PC-3 (cell line): ENCODE measurements at regions not wholly inside any gene's neighbourhood (a gene's known extent, or its start where the extent isn't known, plus 50 kb on each side); places are given as distances from the start of the nearest gene placed in this dataset.

Experiments used
- ATAC-seq: fragments of 200-7000 bp; cut with Tn5 transposase; 2 replicates; pipeline ENCODE4 v1.9.1; 2020; ENCODE audit warnings: mild to moderate bottlenecking, moderate library complexity
- BruUV-seq: library from RNA; stranded (reverse); fragments of 400-500 nt; replicated peaks from 2 replicates; lab custom pipeline; 2021; lab: Mats Ljungman, UMichigan
- CTCF ChIA-PET: fragments of 300-600 bp; sonication (Branson Sonifier 250); formaldehyde crosslinking; loops from one replicate; lab custom pipeline; 2022; ENCODE audit warnings: antibody characterized with exemption; lab: Charles Lee
- POLR2A ChIA-PET: fragments of 300-600 bp; sonication (Branson Sonifier 250); formaldehyde crosslinking; loops from one replicate; lab custom pipeline; 2022; ENCODE audit warnings: antibody characterized with exemption; ENCODE audit not compliant: unreplicated experiment; lab: Charles Lee
- DNase-seq: peaks from one replicate; pipeline ENCODE4 v3.0.0-alpha.2; 2015
- H2AFZ ChIP-seq: fragments of 300-600 bp; sonication (generic); 2 replicates; pipeline ENCODE4 v1.6.0; 2016; ENCODE audit warnings: antibody characterized with exemption, low read length
- H3F3A ChIP-seq: fragments of 300-600 bp; sonication (generic); one replicate; pipeline ENCODE4 v1.6.0; 2017; ENCODE audit warnings: antibody characterized with exemption, low read length, control low read depth, mild to moderate bottlenecking; ENCODE audit not compliant: unreplicated experiment
- H3K27ac ChIP-seq: fragments of 300-600 bp; sonication (generic); 2 replicates; pipeline ENCODE4 v1.5.1; 2016; ENCODE audit warnings: mild to moderate bottlenecking, low read length
- H3K27me3 ChIP-seq: fragments of 300-600 bp; sonication (generic); 2 replicates; pipeline ENCODE4 v1.6.1; 2016; ENCODE audit warnings: low read length, mixed read lengths
- H3K36me3 ChIP-seq: fragments of 300-600 bp; sonication (generic); 2 replicates; pipeline ENCODE4 v1.6.1; 2016; ENCODE audit warnings: low read depth, mixed run types, low read length, mixed read lengths
- H3K4me1 ChIP-seq: fragments of 300-600 bp; sonication (generic); 2 replicates; pipeline ENCODE4 v1.5.1; 2016; ENCODE audit warnings: low read length; ENCODE audit not compliant: insufficient read depth
- H3K4me2 ChIP-seq: fragments of 300-600 bp; sonication (generic); 2 replicates; pipeline ENCODE4 v1.6.0; 2016; ENCODE audit warnings: low read length
- H3K4me3 ChIP-seq: fragments of 300-600 bp; sonication (generic); 2 replicates; pipeline ENCODE4 v1.5.1; 2016; ENCODE audit warnings: mild to moderate bottlenecking, low read length, mixed read lengths
- H3K79me2 ChIP-seq: fragments of 300-600 bp; sonication (generic); 2 replicates; pipeline ENCODE4 v1.6.1; 2017; ENCODE audit warnings: low read length, mixed read lengths
- H3K9ac ChIP-seq: fragments of 300-600 bp; sonication (generic); 2 replicates; pipeline ENCODE4 v1.6.0; 2016; ENCODE audit warnings: mild to moderate bottlenecking, low read length
- H3K9me2 ChIP-seq: fragments of 300-600 bp; sonication (generic); replicated peaks from 2 replicates; pipeline ENCODE4 v1.6.1; 2016; ENCODE audit warnings: mixed run types, low read length, mixed read lengths
- H3K9me3 ChIP-seq: fragments of 300-600 bp; sonication (generic); 2 replicates; pipeline ENCODE4 v1.6.1; 2016; ENCODE audit warnings: low read length, mixed read lengths
- H4K20me1 ChIP-seq: fragments of 300-600 bp; sonication (generic); 2 replicates; pipeline ENCODE4 v1.6.1; 2016; ENCODE audit warnings: low read length, mixed read lengths
- CTCF ChIP-seq: fragments of 300-600 bp; sonication (generic); conservative IDR thresholded peaks from 2 replicates; pipeline ENCODE4 v1.5.1; 2017; ENCODE audit warnings: antibody characterized with exemption, low read depth, mild to moderate bottlenecking, low read length
- EZH2 ChIP-seq: fragments of 300-600 bp; sonication (generic); IDR thresholded peaks from one replicate; pipeline ENCODE4 v1.6.1; 2017; ENCODE audit warnings: antibody characterized with exemption, mild to moderate bottlenecking, low read length; ENCODE audit not compliant: unreplicated experiment
- EZH2phosphoT487 ChIP-seq: fragments of 300-600 bp; sonication (generic); IDR thresholded peaks from 2 replicates; pipeline ENCODE4 v1.6.1; 2018; ENCODE audit warnings: mild to moderate bottlenecking, antibody characterized with exemption, low read length, borderline replicate concordance
- intact Hi-C: fragments of 100-400 bp; cut with micrococcal nuclease; formaldehyde crosslinking; loops from 2 replicates; pipeline ENCODE4 v1.9.0; 2023

- Histone ChIP-seq H3K4me3 (no peak overlapping the region), H3K4me2 (no peak overlapping the region), H3F3A (no peaks in the 10 kb centered on the region), H3K27ac (no peak overlapping the region), H3K9me2 (no peaks in the 10 kb centered on the region), H2AFZ (no peak overlapping the region), H3K79me2 (no peaks in the 10 kb centered on the region), H3K9ac (no peak overlapping the region), H3K36me3 (no peaks in the 10 kb centered on the region), H3K27me3 (peaks cover 44% of the 10 kb centered on the region), H3K9me3 (no peaks in the 10 kb centered on the region), H4K20me1 (no peaks in the 10 kb centered on the region), H3K4me1 (no peaks in the 10 kb centered on the region)
- intact Hi-C loops: no loop called here
- no TSS peak for BruUV-seq
- DNase-seq (no peak), ATAC-seq (no peak)
- TF ChIP-seq EZH2phosphoT487: no peak
- no peak for TF ChIP-seq EZH2
- TF ChIP-seq CTCF: no peak
- POLR2A ChIA-PET: no interaction called here
- CTCF ChIA-PET: no interaction called here
Observed at GRCh38 chr18:78240101-78240500, 739.5 kb upstream of the SALL3 start.

- H3K9ac ChIP-seq: no peak overlapping the region
- no peaks in the 10 kb centered on the region for H3K9me3 ChIP-seq
- CTCF ChIA-PET: no interaction called here
- ATAC-seq: no peak
- POLR2A ChIA-PET: no interaction called here
- no peak for DNase-seq
- no peaks in the 10 kb centered on the region for H3F3A ChIP-seq
- BruUV-seq: no TSS peak
- H3K27ac ChIP-seq: no peak overlapping the region
- no peaks in the 10 kb centered on the region for H3K36me3 ChIP-seq
- no peak overlapping the region for H3K4me2 ChIP-seq
- no peaks in the 10 kb centered on the region for H4K20me1 ChIP-seq
- H2AFZ ChIP-seq: no peak overlapping the region
- no peak for TF ChIP-seq EZH2
- no peak for TF ChIP-seq EZH2phosphoT487
- TF ChIP-seq CTCF: no peak
- no peaks in the 10 kb centered on the region for H3K9me2 ChIP-seq
- H3K79me2 ChIP-seq: no peaks in the 10 kb centered on the region
- H3K4me3 ChIP-seq: no peak overlapping the region
- intact Hi-C loops: no loop called here
- no peaks in the 10 kb centered on the region for H3K4me1 ChIP-seq
- peaks cover 51% of the 10 kb centered on the region for H3K27me3 ChIP-seq
Observed at GRCh38 chr18:78240627-78241252, 738.9 kb upstream of the SALL3 start.

GRCh38 chr18:78241535-78242253 is 737.9 kb upstream of the SALL3 start:
- H2AFZ ChIP-seq: no peak overlapping the region

More at GRCh38 chr18:78241535-78242253, 737.9 kb upstream of the SALL3 start:
- H3K36me3 ChIP-seq: no peaks in the 10 kb centered on the region
- H4K20me1 ChIP-seq: no peaks in the 10 kb centered on the region
- no peaks in the 10 kb centered on the region for H3K9me3 ChIP-seq
- H3K9me2 ChIP-seq: no peaks in the 10 kb centered on the region
- H3K27ac ChIP-seq: no peak overlapping the region
- H3F3A ChIP-seq: no peaks in the 10 kb centered on the region
- H3K9ac ChIP-seq: no peak overlapping the region
- peaks cover 60% of the 10 kb centered on the region for H3K27me3 ChIP-seq
- DNase-seq: no peak
- no peak overlapping the region for H3K4me3 ChIP-seq
- ChIA-PET POLR2A (no interaction called here), CTCF (no interaction called here)
- ATAC-seq: no peak
- H3K4me2 ChIP-seq: no peak overlapping the region
- intact Hi-C loops: no loop called here
- H3K4me1 ChIP-seq: no peaks in the 10 kb centered on the region
- no peaks in the 10 kb centered on the region for H3K79me2 ChIP-seq
- TF ChIP-seq CTCF (no peak), EZH2phosphoT487 (no peak), EZH2 (no peak)
- BruUV-seq: no TSS peak
